NB4 (cell line): ENCODE measurements at regions not wholly inside any gene's neighbourhood (a gene's known extent, or its start where the extent isn't known, plus 50 kb on each side); places are given as distances from the start of the nearest gene placed in this dataset.

Source experiments
- POLR2A ChIP-seq: IDR thresholded peaks from 2 replicates; pipeline ENCODE4 v1.6.1; 2011; ENCODE audit warnings: mild to moderate bottlenecking; ENCODE audit not compliant: insufficient read length; ENCODE audit errors: extremely low read depth
- TF ChIP-seq, protein P1 (sequence below): IDR thresholded peaks from one replicate; pipeline ENCODE4 v1.5.1; 2012; ENCODE audit warnings: low read depth, low read length
- TF ChIP-seq, protein P2 (sequence below): IDR thresholded peaks from 2 replicates; pipeline ENCODE4 v1.6.1; 2011; ENCODE audit warnings: low read depth, low read length

DNA sequence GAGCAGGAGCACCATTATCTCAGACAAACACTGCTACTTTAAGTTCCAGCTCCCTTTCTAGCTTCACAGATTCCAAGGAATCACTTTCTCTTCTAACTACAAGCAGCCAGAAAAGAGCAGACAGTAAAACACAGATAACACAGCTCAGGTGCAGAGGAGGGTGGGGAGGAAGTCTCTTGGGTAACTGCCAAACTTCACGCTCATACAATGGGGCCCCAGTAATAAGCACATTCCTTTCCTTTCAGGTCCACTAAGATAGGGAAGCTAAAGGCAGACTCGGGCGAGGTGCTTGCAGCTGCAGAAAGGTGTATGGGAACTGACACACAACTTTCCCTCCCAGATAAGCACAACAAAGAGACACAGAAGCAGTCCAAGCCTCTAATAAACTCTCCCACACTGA is 69.2 kb upstream of the OR9G4 start:
- TF ChIP-seq, protein P1, sequence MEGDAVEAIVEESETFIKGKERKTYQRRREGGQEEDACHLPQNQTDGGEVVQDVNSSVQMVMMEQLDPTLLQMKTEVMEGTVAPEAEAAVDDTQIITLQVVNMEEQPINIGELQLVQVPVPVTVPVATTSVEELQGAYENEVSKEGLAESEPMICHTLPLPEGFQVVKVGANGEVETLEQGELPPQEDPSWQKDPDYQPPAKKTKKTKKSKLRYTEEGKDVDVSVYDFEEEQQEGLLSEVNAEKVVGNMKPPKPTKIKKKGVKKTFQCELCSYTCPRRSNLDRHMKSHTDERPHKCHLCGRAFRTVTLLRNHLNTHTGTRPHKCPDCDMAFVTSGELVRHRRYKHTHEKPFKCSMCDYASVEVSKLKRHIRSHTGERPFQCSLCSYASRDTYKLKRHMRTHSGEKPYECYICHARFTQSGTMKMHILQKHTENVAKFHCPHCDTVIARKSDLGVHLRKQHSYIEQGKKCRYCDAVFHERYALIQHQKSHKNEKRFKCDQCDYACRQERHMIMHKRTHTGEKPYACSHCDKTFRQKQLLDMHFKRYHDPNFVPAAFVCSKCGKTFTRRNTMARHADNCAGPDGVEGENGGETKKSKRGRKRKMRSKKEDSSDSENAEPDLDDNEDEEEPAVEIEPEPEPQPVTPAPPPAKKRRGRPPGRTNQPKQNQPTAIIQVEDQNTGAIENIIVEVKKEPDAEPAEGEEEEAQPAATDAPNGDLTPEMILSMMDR, result no peak
- no peak for TF ChIP-seq POLR2A
- TF ChIP-seq, protein P2, sequence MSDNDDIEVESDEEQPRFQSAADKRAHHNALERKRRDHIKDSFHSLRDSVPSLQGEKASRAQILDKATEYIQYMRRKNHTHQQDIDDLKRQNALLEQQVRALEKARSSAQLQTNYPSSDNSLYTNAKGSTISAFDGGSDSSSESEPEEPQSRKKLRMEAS, result no peak
